Skeletal muscle tissue (tissue), 3 donors: ENCODE measurements at regions not wholly inside any gene's neighbourhood (a gene's known extent, or its start where the extent isn't known, plus 50 kb on each side); places are given as distances from the start of the nearest gene placed in this dataset.
"Not testable (repeated sequence)": the region's sequence is repeated elsewhere in the genome, so short reads cannot be mapped to it uniquely, and the experiment has no call there.

ENCODE experiments used
- H3K27ac ChIP-seq: one replicate; pipeline ENCODE4 v1.7.0; 2013; ENCODE audit warnings: mild to moderate bottlenecking, low read depth, low read length, inconsistent platforms
- H3K27me3 ChIP-seq, 3 donors: one replicate each; pipeline ENCODE4 v1.7.0; 2013; ENCODE audit warnings: low read length in 3 of 3; ENCODE audit not compliant: control insufficient read depth in 3 of 3, insufficient read depth in 3 of 3
- H3K36me3 ChIP-seq, 3 donors: one replicate each; pipeline ENCODE4 v1.7.0; 2013; ENCODE audit warnings: low read length in 3 of 3; ENCODE audit not compliant: control insufficient read depth in 3 of 3, insufficient read depth in 3 of 3
- H3K4me1 ChIP-seq, 3 donors: one replicate each; pipeline ENCODE4 v1.7.0; 2013; ENCODE audit warnings: low read length in 3 of 3, mild to moderate bottlenecking in 3 of 3; ENCODE audit not compliant: control insufficient read depth in 3 of 3, insufficient read depth in 3 of 3
- H3K4me3 ChIP-seq, 3 donors: one replicate each; pipeline ENCODE4 v1.7.0; 2013; ENCODE audit warnings: low read length in 3 of 3
- H3K9ac ChIP-seq, 3 donors: one replicate each; pipeline ENCODE4 v1.7.0; 2013; ENCODE audit warnings: low read length in 3 of 3, mild to moderate bottlenecking in 3 of 3, moderate library complexity in 2 of 3, low read depth in 1 of 3
- H3K9me3 ChIP-seq, 3 donors: one replicate each; pipeline ENCODE4 v1.7.0; 2013; ENCODE audit warnings: low read length in 3 of 3; ENCODE audit not compliant: control insufficient read depth in 3 of 3
- donor health status: Osteomylitis.

DNA sequence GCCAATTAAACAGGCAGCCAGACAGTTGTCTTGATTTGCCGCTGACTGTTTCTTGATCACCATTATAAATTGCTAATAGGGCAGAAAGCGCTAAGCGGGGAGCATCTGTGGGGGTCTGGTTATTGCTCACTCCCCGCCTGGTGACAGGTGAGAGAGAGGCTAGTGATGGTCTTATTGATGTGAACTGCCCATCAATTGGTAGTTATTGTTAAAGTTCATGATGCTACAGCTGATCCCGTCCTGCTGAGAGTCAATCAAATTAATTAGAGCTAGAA is 148.5 kb downstream of the LNPK start:
- Histone ChIP-seq H3K27me3 (no peaks in the 10 kb centered on the region), H3K4me3 (no peak overlapping the region), H3K27ac (no peak overlapping the region), H3K36me3 (no peaks in the 10 kb centered on the region), H3K4me1 (peaks cover 15 to 26% (median 17%) of the 10 kb centered on the region in 3 donors), H3K9me3 (no peaks in the 10 kb centered on the region), H3K9ac (no peak overlapping the region)

DNA sequence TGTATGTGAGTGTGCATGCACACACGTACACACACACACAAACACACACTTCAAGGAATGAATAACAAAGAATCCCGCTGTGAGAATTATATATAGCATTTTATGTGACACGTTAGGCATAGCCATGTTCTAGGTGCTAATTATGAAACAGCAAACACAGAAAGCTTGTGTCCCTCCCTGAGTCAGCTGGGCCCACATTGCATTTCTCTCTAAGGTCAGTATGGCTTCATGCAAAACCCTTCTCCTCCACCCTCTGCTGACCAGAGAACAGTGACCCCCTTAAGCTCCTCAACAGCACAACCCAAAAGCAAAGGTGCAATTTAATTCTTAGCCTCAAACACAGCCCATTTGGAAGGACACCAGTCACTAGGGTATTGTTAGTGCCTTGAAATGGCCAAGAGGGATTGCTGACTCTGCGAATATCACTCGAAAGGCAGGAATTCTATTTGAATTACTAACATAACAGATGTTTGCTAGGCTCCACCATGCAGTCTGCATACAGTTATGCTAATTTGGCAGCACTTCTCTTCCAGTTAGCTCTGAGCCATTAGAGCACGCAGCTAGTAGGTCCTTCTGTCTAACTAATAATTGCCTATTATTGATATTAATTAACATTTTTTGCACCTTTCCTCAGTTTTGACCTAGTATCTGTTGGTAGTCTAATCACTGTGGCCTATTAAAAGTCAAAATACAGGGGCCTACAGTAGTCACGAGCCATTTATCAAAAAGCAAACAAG is 149.0 kb downstream of the LNPK start:
- H3K9ac ChIP-seq, result no peak overlapping the region
- no peak overlapping the region for H3K27ac ChIP-seq
- H3K27me3 ChIP-seq, result no peaks in the 10 kb centered on the region
- no peaks in the 10 kb centered on the region for H3K9me3 ChIP-seq
- peaks cover 15 to 26% (median 17%) of the 10 kb centered on the region in 3 donors for H3K4me1 ChIP-seq
- H3K4me3 ChIP-seq, result no peak overlapping the region
- no peaks in the 10 kb centered on the region for H3K36me3 ChIP-seq

DNA sequence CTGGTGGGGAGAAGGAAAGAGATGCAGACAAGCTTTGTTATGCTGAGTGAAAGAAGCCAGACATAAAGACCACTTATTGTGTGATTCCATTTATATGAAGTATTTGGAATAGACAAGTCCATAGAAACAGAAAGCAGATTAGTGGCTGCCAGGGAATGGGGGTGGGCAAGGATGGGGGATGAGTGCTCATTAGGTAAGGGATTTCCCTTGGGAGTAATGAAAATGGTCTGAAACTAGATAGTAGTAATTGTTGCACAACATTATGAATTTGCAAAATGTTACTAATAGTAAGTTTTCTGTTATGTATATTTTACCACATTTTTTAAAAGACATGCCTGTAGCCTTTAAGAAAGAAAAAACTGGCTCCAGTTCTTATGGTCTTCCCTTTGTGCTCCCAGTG is 154.9 kb downstream of the LNPK start:
- Histone ChIP-seq H3K36me3 (no peaks in the 10 kb centered on the region), H3K9me3 (no peaks in the 10 kb centered on the region), H3K4me1 (no peaks in the 10 kb centered on the region), H3K9ac (no peak overlapping the region), H3K27ac (no peak overlapping the region), H3K4me3 (no peak overlapping the region), H3K27me3 (no peaks in the 10 kb centered on the region)

DNA sequence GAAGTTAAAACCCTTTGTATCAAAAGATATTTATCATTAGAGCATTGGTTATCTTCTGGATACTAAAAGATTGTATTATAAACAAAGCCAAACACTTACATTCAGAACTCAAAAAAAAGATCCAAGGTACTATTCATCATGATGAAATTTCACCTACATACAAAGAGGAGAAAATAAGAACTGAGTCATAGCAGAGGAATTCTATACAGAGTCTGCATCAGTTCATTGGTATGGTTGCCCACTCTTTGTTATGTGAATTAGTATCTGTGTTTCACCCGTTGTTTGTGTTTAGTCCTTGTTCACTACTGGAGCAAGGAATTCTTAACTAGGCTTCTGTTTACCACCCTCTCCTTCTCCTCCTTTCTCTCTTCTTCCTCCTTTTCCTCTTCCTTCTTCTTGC is 157.9 kb downstream of the LNPK start:
- H3K27me3 ChIP-seq, result no peaks in the 10 kb centered on the region
- H3K4me1 ChIP-seq, result peaks cover 0 to 2% (median 0%) of the 10 kb centered on the region in 3 donors
- no peak overlapping the region for H3K27ac ChIP-seq
- no peaks in the 10 kb centered on the region for H3K36me3 ChIP-seq
- H3K9me3 ChIP-seq, result no peaks in the 10 kb centered on the region
- no peak overlapping the region for H3K4me3 ChIP-seq
- no peak overlapping the region for H3K9ac ChIP-seq

DNA sequence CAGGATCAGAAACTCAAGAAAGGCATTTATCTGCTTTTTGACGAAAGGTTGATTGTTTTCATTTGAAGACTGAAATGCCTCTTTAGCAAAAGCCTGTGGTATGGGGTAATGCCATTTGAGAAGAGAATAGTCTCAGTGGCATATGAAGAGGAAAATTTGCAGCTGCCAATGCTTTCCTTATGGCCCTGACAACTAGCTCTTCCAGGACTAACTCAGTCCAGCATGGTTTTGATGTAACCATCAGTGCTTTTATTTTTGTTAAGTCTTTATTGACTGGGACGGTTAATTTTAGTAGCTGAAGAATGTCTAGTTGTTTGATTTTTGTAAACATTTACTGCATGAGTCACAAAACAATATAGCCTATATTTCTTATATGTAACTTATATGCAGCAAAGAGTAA is 158.4 kb downstream of the LNPK start:
- H3K27me3 ChIP-seq, result no peaks in the 10 kb centered on the region
- no peaks in the 10 kb centered on the region for H3K36me3 ChIP-seq
- H3K4me1 ChIP-seq, result peaks cover 0 to 2% (median 0%) of the 10 kb centered on the region in 3 donors
- no peak overlapping the region for H3K4me3 ChIP-seq
- H3K9me3 ChIP-seq, result no peaks in the 10 kb centered on the region
- no peak overlapping the region for H3K9ac ChIP-seq
- H3K27ac ChIP-seq, result no peak overlapping the region

DNA sequence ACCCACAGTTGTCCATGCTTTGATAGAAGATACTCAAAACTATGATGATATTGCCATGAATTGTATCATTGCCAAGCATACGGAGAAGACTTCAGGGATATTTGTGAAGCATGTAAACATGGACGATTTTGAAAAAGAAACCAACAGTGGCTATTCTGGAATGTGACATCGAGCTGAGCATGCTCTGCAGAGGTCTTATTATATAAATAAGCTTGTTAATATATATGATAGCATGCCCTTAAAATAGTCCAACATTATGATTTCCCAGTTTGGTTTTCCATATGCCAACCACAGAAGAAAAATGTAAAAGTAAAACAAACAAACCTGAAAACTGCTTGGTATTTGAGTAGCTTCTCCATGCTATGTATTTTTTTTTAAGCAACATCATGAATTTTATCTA is 159.1 kb downstream of the LNPK start:
- Histone ChIP-seq H3K36me3 (no peaks in the 10 kb centered on the region), H3K9me3 (no peaks in the 10 kb centered on the region), H3K4me3 (no peak overlapping the region), H3K27ac (no peak overlapping the region), H3K4me1 (peaks cover 0 to 2% (median 0%) of the 10 kb centered on the region in 3 donors), H3K9ac (no peak overlapping the region), H3K27me3 (no peaks in the 10 kb centered on the region)

DNA sequence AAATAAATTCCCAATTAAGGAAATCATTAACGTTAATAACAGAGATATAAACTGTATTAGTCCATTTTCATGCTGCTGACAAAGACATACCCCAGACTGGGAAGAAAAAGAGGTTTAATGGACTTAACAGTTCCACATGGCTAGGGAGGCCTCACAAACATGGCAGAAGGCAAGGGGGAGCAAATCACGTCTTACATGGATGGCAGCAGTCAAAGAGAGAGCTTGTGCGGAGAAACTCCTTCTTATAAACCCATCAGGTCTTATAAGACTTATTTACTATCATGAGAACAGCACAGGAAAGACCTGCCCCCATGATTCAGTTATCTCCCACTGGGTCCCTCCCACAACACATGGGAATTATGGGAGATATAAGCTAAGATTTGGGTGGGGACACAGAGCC is 161.3 kb downstream of the LNPK start:
- H3K9ac ChIP-seq, H3K36me3 ChIP-seq, H3K27me3 ChIP-seq, H3K9me3 ChIP-seq, H3K27ac ChIP-seq, H3K4me1 ChIP-seq, H3K4me3 ChIP-seq: not testable (repeated sequence)

DNA sequence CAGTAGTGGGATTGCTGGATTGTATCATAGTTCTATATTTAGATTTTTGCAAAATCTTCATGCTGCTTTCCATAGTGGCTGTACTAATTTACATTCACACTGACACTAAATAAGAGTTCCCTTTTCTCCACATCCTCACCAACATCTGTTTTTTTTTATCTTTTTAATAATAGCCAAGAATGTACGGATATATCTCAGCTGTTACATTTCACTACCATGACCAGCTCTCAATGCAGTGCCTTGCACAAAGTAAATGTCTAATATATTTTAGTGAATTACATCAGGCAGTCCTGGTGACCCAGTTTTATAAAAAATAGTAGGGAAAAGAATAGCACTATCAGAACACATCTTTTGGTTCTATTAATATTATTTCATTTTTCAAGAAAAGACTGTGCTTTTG is 161.8 kb downstream of the LNPK start:
- no peaks in the 10 kb centered on the region for H3K27me3 ChIP-seq
- H3K36me3 ChIP-seq, result no peaks in the 10 kb centered on the region
- no peaks in the 10 kb centered on the region for H3K9me3 ChIP-seq
- H3K4me3 ChIP-seq, result no peak overlapping the region
- H3K9ac ChIP-seq, result no peak overlapping the region
- no peak overlapping the region for H3K27ac ChIP-seq
- H3K4me1 ChIP-seq, result peaks cover 0 to 2% (median 0%) of the 10 kb centered on the region in 3 donors

DNA sequence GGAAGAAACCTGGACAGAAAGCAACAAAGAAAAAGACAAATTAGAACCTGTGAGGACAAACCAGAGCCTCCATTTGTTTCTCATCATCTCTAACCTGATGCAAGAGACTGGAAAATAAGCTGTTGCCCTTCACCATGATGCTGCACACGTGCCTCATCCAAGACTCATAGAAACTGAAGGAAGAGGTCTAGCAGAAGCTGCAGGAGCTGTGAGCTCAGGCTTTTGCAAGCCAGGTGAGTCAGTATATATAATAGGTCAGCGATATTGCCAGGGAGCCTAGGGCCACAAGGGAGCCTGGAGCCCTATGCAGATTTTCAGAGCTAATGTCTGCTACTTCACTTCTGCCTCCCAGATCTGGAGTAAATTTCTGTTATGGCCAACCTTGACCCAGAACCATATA is 163.1 kb downstream of the LNPK start:
- H3K4me3 ChIP-seq, result no peak overlapping the region
- no peaks in the 10 kb centered on the region for H3K36me3 ChIP-seq
- H3K4me1 ChIP-seq, result peaks cover 0 to 2% (median 0%) of the 10 kb centered on the region in 3 donors
- no peaks in the 10 kb centered on the region for H3K27me3 ChIP-seq
- no peaks in the 10 kb centered on the region for H3K9me3 ChIP-seq
- no peak overlapping the region for H3K27ac ChIP-seq
- H3K9ac ChIP-seq, result no peak overlapping the region

DNA sequence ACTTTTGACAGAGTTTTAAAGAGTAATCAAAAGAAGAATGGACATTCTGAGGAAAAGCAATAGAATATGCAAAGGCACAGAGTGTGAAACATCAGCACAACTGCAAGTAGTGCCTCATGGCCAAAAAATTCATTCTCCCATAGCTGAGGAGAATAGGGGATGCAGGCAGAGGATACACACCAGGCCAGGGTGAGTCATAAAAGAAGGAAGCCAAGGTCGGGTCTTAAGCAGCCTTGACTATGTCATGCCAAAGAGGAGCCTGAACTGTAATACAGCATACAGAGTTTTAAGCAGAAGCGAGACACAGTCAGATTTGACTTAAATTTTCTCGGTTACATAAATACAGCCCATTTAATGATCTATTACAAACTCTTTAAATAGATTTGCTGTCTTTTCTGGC is 165.0 kb downstream of the LNPK start:
- Histone ChIP-seq H3K9ac (no peak overlapping the region), H3K27me3 (no peaks in the 10 kb centered on the region), H3K9me3 (no peaks in the 10 kb centered on the region), H3K27ac (no peak overlapping the region), H3K36me3 (no peaks in the 10 kb centered on the region), H3K4me1 (peaks cover 0 to 2% (median 0%) of the 10 kb centered on the region in 3 donors), H3K4me3 (no peak overlapping the region)
